A673 (cell line): ENCODE measurements at regions not wholly inside any gene's neighbourhood (a gene's known extent, or its start where the extent isn't known, plus 50 kb on each side); places are given as distances from the start of the nearest gene placed in this dataset.
A peak's percentile ranks its signal among the peaks of the same experiment; 100 is the strongest.

ENCODE experiments used
- BruUV-seq: library from RNA; stranded (reverse); fragments of 400-500 nt; replicated peaks from 2 replicates; lab custom pipeline; 2021; lab: Mats Ljungman, UMichigan
- CTCF ChIA-PET: fragments of 300-600 bp; sonication (Branson Sonifier 250); formaldehyde crosslinking; loops from one replicate; lab custom pipeline; 2022; ENCODE audit warnings: antibody characterized with exemption; lab: Charles Lee
- POLR2A ChIA-PET: fragments of 300-600 bp; sonication (Branson Sonifier 250); formaldehyde crosslinking; loops from one replicate; lab custom pipeline; 2022; ENCODE audit warnings: antibody characterized with exemption; ENCODE audit not compliant: low non-redundant PET; lab: Charles Lee
- DNase-seq: peaks from one replicate; pipeline ENCODE4 v3.0.0-alpha.2; 2015; ENCODE audit warnings: low spot score
- H3K27ac ChIP-seq: fragments of 200-600 bp; sonication (generic); 2 replicates; pipeline ENCODE4 v1.5.1; 2016; ENCODE audit warnings: mixed run types, low read depth, mild to moderate bottlenecking, mixed read lengths, antibody characterized with exemption, low read length; ENCODE audit not compliant: poor library complexity, severe bottlenecking
- H3K27me3 ChIP-seq: fragments of 200-600 bp; sonication (generic); replicated peaks from 2 replicates; pipeline ENCODE4 v1.6.1; 2017; ENCODE audit warnings: mixed run types, low read depth, mild to moderate bottlenecking, mixed read lengths, antibody characterized with exemption, low read length; ENCODE audit not compliant: insufficient read depth, poor library complexity
- H3K36me3 ChIP-seq: fragments of 200-600 bp; sonication (generic); 2 replicates; pipeline ENCODE4 v1.6.1; 2016; ENCODE audit warnings: mixed run types, mild to moderate bottlenecking, mixed read lengths, antibody characterized with exemption, low read length; ENCODE audit not compliant: insufficient read depth, poor library complexity, severe bottlenecking
- H3K4me1 ChIP-seq: fragments of 200-600 bp; sonication (generic); 2 replicates; pipeline ENCODE4 v1.6.1; 2017; ENCODE audit warnings: mixed run types, mild to moderate bottlenecking, mixed read lengths, antibody characterized with exemption, low read length; ENCODE audit not compliant: insufficient read depth, poor library complexity, severe bottlenecking
- H3K4me3 ChIP-seq: fragments of 200-600 bp; sonication (generic); 2 replicates; pipeline ENCODE4 v1.5.1; 2016; ENCODE audit warnings: low read depth, mixed run types, mild to moderate bottlenecking, mixed read lengths, low read length; ENCODE audit not compliant: poor library complexity, severe bottlenecking
- H3K9me3 ChIP-seq: fragments of 200-600 bp; sonication (generic); 2 replicates; pipeline ENCODE4 v1.6.1; 2016; ENCODE audit warnings: mixed run types, low read depth, mild to moderate bottlenecking, mixed read lengths, antibody characterized with exemption, low read length; ENCODE audit not compliant: poor library complexity, severe bottlenecking
- CTCF ChIP-seq: fragments of 300-800, 200-600 bp; sonication (generic); conservative IDR thresholded peaks from 2 replicates; pipeline ENCODE4 v1.5.1; 2017; ENCODE audit warnings: low read depth, mild to moderate bottlenecking, antibody characterized with exemption, low read length, moderate library complexity, mixed read lengths
- EZH2 ChIP-seq: fragments of 200-600 bp; sonication (generic); IDR thresholded peaks from 2 replicates; pipeline ENCODE4 v1.6.1; 2017; ENCODE audit warnings: borderline replicate concordance, low read depth, mild to moderate bottlenecking, mixed read lengths, antibody characterized with exemption, low read length; ENCODE audit not compliant: poor library complexity, severe bottlenecking
- intact Hi-C: fragments of 100-400 bp; cut with micrococcal nuclease; formaldehyde crosslinking; loops from one replicate; pipeline ENCODE4 v1.10.0; 2022; ENCODE audit not compliant: unreplicated experiment

- Histone ChIP-seq H3K27me3 (no peaks in the 10 kb centered on the region), H3K4me3 (no peak overlapping the region), H3K4me1 (no peaks in the 10 kb centered on the region), H3K27ac (no peak overlapping the region), H3K36me3 (no peaks in the 10 kb centered on the region), H3K9me3 (no peaks in the 10 kb centered on the region)
- intact Hi-C loops = no loop called here
- no TSS peak for BruUV-seq
- no peak for TF ChIP-seq CTCF
- no peak for TF ChIP-seq EZH2
- CTCF ChIA-PET = no interaction called here
- POLR2A ChIA-PET = interaction anchor here (0.6 kb wide), 1 partner anchor 195 kb away, joined by 11 read pairs; no protein-coding TSS in a partner anchor
- DNase-seq = no peak
Observed at GRCh38 chr12:87870493-87871460, 158.4 kb downstream of the C12orf50 start.

- intact Hi-C loops = no loop called here
- peak; percentile 7 for DNase-seq
- H3K36me3 ChIP-seq = no peaks in the 10 kb centered on the region
- no TSS peak for BruUV-seq
- POLR2A ChIA-PET = interaction anchor here (0.6 kb wide), 1 partner anchor 196 kb away, joined by 11 read pairs; no protein-coding TSS in a partner anchor
- H3K9me3 ChIP-seq = no peaks in the 10 kb centered on the region
- H3K4me3 ChIP-seq = no peak overlapping the region
- H3K27ac ChIP-seq = no peak overlapping the region
- CTCF ChIA-PET = no interaction called here
- no peak for TF ChIP-seq EZH2
- no peak for TF ChIP-seq CTCF
- H3K4me1 ChIP-seq = no peaks in the 10 kb centered on the region
- H3K27me3 ChIP-seq = no peaks in the 10 kb centered on the region
Observed at GRCh38 chr12:87870061-87870460, 159.1 kb downstream of the C12orf50 start.

- Histone ChIP-seq H3K4me1 (no peaks in the 10 kb centered on the region), H3K9me3 (no peaks in the 10 kb centered on the region), H3K36me3 (no peaks in the 10 kb centered on the region), H3K27me3 (no peaks in the 10 kb centered on the region), H3K4me3 (no peak overlapping the region), H3K27ac (no peak overlapping the region)
- POLR2A ChIA-PET = no interaction called here
- intact Hi-C loops = loop anchor here (5.0 kb wide), 1 partner anchor 86 kb away; no protein-coding TSS in a partner anchor
- TF ChIP-seq EZH2 = no peak
- TF ChIP-seq CTCF = peak; percentile 62
- peak; percentile 44 for DNase-seq
- CTCF ChIA-PET = no interaction called here
- BruUV-seq = no TSS peak
Observed at GRCh38 chr12:87866578-87867292, 162.5 kb downstream of the C12orf50 start.
